OCI-LY3 (cell line): ENCODE measurements at regions not wholly inside any gene's neighbourhood (a gene's known extent, or its start where the extent isn't known, plus 50 kb on each side); places are given as distances from the start of the nearest gene placed in this dataset.

ENCODE experiments used
- H2AFZ ChIP-seq: fragments of 200-600, 300-600 bp; shearing (Covaris generic); 2 replicates; pipeline ENCODE4 v1.6.0; 2014; ENCODE audit warnings: antibody characterized with exemption, low read depth, low read length
- H3K27ac ChIP-seq: fragments of 200-600, 300-600 bp; sonication (generic); 2 replicates; pipeline ENCODE4 v1.5.1; 2014; ENCODE audit warnings: mild to moderate bottlenecking, low read length, moderate library complexity, mixed read lengths
- H3K27me3 ChIP-seq: fragments of 200-600, 300-600 bp; sonication (generic); 2 replicates; pipeline ENCODE4 v1.6.1; 2014; ENCODE audit warnings: low read depth, low read length, mixed read lengths
- H3K36me3 ChIP-seq: fragments of 200-600, 300-600 bp; sonication (generic); replicated peaks from 2 replicates; pipeline ENCODE3; 2014; ENCODE audit warnings: low read depth, low read length, mixed read lengths
- H3K4me1 ChIP-seq: fragments of 300-600, 200-600 bp; sonication (generic); 2 replicates; pipeline ENCODE4 v1.6.1; 2014; ENCODE audit warnings: low read length, mixed read lengths
- H3K4me2 ChIP-seq: fragments of 200-600, 300-600 bp; sonication (generic); 2 replicates; pipeline ENCODE4 v1.6.1; 2014; ENCODE audit warnings: low read length, mixed read lengths
- H3K4me3 ChIP-seq: fragments of 300-600, 200-600 bp; sonication (generic); 2 replicates; pipeline ENCODE4 v1.5.1; 2014; ENCODE audit warnings: antibody characterized with exemption, mild to moderate bottlenecking, low read length, moderate library complexity
- H3K79me2 ChIP-seq: fragments of 300-600, 200-600 bp; shearing (Covaris generic); 2 replicates; pipeline ENCODE4 v1.6.1; 2014; ENCODE audit warnings: mild to moderate bottlenecking, low read length, mixed read lengths
- H3K9ac ChIP-seq: fragments of 300-600, 200-600 bp; shearing (Covaris generic); 2 replicates; pipeline ENCODE4 v1.6.0; 2014; ENCODE audit warnings: mild to moderate bottlenecking, low read length, moderate library complexity
- H3K9me3 ChIP-seq: fragments of 200-600, 300-600 bp; shearing (Covaris generic); 2 replicates; pipeline ENCODE4 v1.6.1; 2014; ENCODE audit warnings: low read length, mixed read lengths; ENCODE audit not compliant: insufficient read depth
- H4K20me1 ChIP-seq: fragments of 200-600, 300-600 bp; sonication (generic); 2 replicates; pipeline ENCODE4 v1.6.1; 2016; ENCODE audit warnings: low read length, mixed read lengths; ENCODE audit not compliant: insufficient read depth
- CTCF ChIP-seq: fragments of 200-600, 300-600 bp; sonication (generic); IDR thresholded peaks from 2 replicates; pipeline ENCODE4 v1.5.1; 2014; ENCODE audit warnings: antibody characterized with exemption, low read length, low read depth
- EZH2phosphoT487 ChIP-seq: fragments of 200-600 bp; shearing (Covaris generic); IDR thresholded peaks from 2 replicates; pipeline ENCODE4 v1.6.1; 2018; ENCODE audit warnings: antibody characterized with exemption, mixed run types, low read depth

- TF ChIP-seq EZH2phosphoT487 (no peak), CTCF (no peak)
- H3K27ac ChIP-seq, result no peak overlapping the region
Measured at GRCh38 chr9:82356131-82356530, 367.6 kb downstream of the SPATA31D1 start.

GRCh38 chr9:82356871-82357270 is 368.3 kb downstream of the SPATA31D1 start:
- no peak for TF ChIP-seq CTCF
- no peak for TF ChIP-seq EZH2phosphoT487
- no peak overlapping the region for H3K4me3 ChIP-seq
- no peak overlapping the region for H3K4me2 ChIP-seq

More at GRCh38 chr9:82356131-82356530, 367.6 kb downstream of the SPATA31D1 start:
- H3K4me1 ChIP-seq, result peaks cover 3% of the 10 kb centered on the region; the same call in 1 of the 2 replicates
- no peak overlapping the region for H3K4me2 ChIP-seq
- no peaks in the 10 kb centered on the region for H3K79me2 ChIP-seq
- H3K27me3 ChIP-seq, result no peaks in the 10 kb centered on the region
- no peak overlapping the region for H2AFZ ChIP-seq
- no peak overlapping the region for H3K9ac ChIP-seq
- H3K9me3 ChIP-seq, result no peaks in the 10 kb centered on the region
- H3K36me3 ChIP-seq, result no peaks in the 10 kb centered on the region
- H4K20me1 ChIP-seq, result no peaks in the 10 kb centered on the region
- no peak overlapping the region for H3K4me3 ChIP-seq

GRCh38 chr9:82363198-82363597 is 374.6 kb downstream of the SPATA31D1 start:
- no peak overlapping the region for H3K27ac ChIP-seq
- no peak overlapping the region for H2AFZ ChIP-seq
- TF ChIP-seq EZH2phosphoT487 (no peak), CTCF (no peak)
- H3K4me2 ChIP-seq, result no peak overlapping the region
- H3K79me2 ChIP-seq, result no peaks in the 10 kb centered on the region
- H3K4me1 ChIP-seq, result no peaks in the 10 kb centered on the region
- no peaks in the 10 kb centered on the region for H3K27me3 ChIP-seq
- H3K4me3 ChIP-seq, result no peak overlapping the region
- H3K9ac ChIP-seq, result no peak overlapping the region
- H3K36me3 ChIP-seq, result no peaks in the 10 kb centered on the region
- no peaks in the 10 kb centered on the region for H3K9me3 ChIP-seq
- H4K20me1 ChIP-seq, result no peaks in the 10 kb centered on the region

More at GRCh38 chr9:82356871-82357270, 368.3 kb downstream of the SPATA31D1 start:
- Histone ChIP-seq H3K36me3 (no peaks in the 10 kb centered on the region), H3K9me3 (no peaks in the 10 kb centered on the region), H2AFZ (no peak overlapping the region), H3K4me1 (peaks cover 3% of the 10 kb centered on the region; the same call in 1 of the 2 replicates), H3K79me2 (no peaks in the 10 kb centered on the region), H3K27ac (no peak overlapping the region), H3K9ac (no peak overlapping the region), H4K20me1 (no peaks in the 10 kb centered on the region), H3K27me3 (no peaks in the 10 kb centered on the region)

GRCh38 chr9:82363682-82364081 is 375.1 kb downstream of the SPATA31D1 start:
- Histone ChIP-seq H3K27ac (no peak overlapping the region), H3K4me1 (no peaks in the 10 kb centered on the region), H3K79me2 (no peaks in the 10 kb centered on the region), H3K9ac (no peak overlapping the region), H2AFZ (no peak overlapping the region), H3K4me3 (no peak overlapping the region), H3K4me2 (no peak overlapping the region), H3K9me3 (no peaks in the 10 kb centered on the region), H3K36me3 (no peaks in the 10 kb centered on the region), H3K27me3 (no peaks in the 10 kb centered on the region), H4K20me1 (no peaks in the 10 kb centered on the region)
- TF ChIP-seq CTCF (no peak), EZH2phosphoT487 (no peak)
